MCF 10A (cell line): ENCODE measurements at regions not wholly inside any gene's neighbourhood (a gene's known extent, or its start where the extent isn't known, plus 50 kb on each side); places are given as distances from the start of the nearest gene placed in this dataset.

Experiments used
- BruUV-seq: library from RNA; stranded (reverse); fragments of 400-500 nt; replicated peaks from 2 replicates; lab custom pipeline; 2021; lab: Mats Ljungman, UMichigan
- CTCF ChIA-PET: fragments of 300-600 bp; sonication (Branson Sonifier 250); formaldehyde crosslinking; extraction: SDS; loops from one replicate; lab custom pipeline; 2021; ENCODE audit warnings: antibody characterized with exemption, inconsistent platforms; lab: Yijun Ruan, JAX
- POLR2A ChIA-PET: fragments of 300-600, 350-650 bp; sonication (Branson Sonifier 250); formaldehyde crosslinking; extraction: SDS; loops from one replicate; lab custom pipeline; 2020; ENCODE audit warnings: antibody characterized with exemption, inconsistent platforms; lab: Yijun Ruan, JAX
- DNase-seq: peaks from one replicate; pipeline ENCODE4 v3.0.0-alpha.2; 2018; ENCODE audit not compliant: unreplicated experiment
- H3K27ac Mint-ChIP-seq: one replicate; pipeline ENCODE4 v1.8.0; 2022; ENCODE audit warnings: mild to moderate bottlenecking, low read depth, mixed read lengths; ENCODE audit not compliant: unreplicated experiment
- H3K27me3 Mint-ChIP-seq: one replicate; pipeline ENCODE4 v1.8.0; 2022; ENCODE audit warnings: mixed read lengths; ENCODE audit not compliant: insufficient read depth, unreplicated experiment
- H3K36me3 Mint-ChIP-seq: one replicate; pipeline ENCODE4 v1.8.0; 2022; ENCODE audit warnings: mild to moderate bottlenecking, moderate library complexity, mixed read lengths; ENCODE audit not compliant: insufficient read depth, unreplicated experiment
- H3K4me1 Mint-ChIP-seq: one replicate; pipeline ENCODE4 v1.8.0; 2022; ENCODE audit warnings: mixed read lengths; ENCODE audit not compliant: insufficient read depth, unreplicated experiment
- H3K4me3 Mint-ChIP-seq: one replicate; pipeline ENCODE4 v1.8.0; 2022; ENCODE audit warnings: mild to moderate bottlenecking, moderate library complexity, mixed read lengths; ENCODE audit not compliant: unreplicated experiment
- H3K9me3 Mint-ChIP-seq: one replicate; pipeline ENCODE4 v1.8.0; 2022; ENCODE audit warnings: mixed read lengths; ENCODE audit not compliant: unreplicated experiment
- CTCF ChIP-seq: fragments of 200-600 bp; IDR thresholded peaks from one replicate; pipeline ENCODE4 v1.8.0; 2022; ENCODE audit warnings: antibody characterized with exemption, mild to moderate bottlenecking; ENCODE audit not compliant: unreplicated experiment
- intact Hi-C: fragments of 100-400 bp; cut with micrococcal nuclease; formaldehyde crosslinking; loops from 2 replicates; pipeline ENCODE4 v1.14.1; 2022

- Mint-ChIP-seq H3K9me3 (no peaks in the 10 kb centered on the region), H3K4me3 (no peak overlapping the region), H3K4me1 (peaks cover 6% of the 10 kb centered on the region), H3K27ac (no peak overlapping the region), H3K27me3 (no peaks in the 10 kb centered on the region), H3K36me3 (no peaks in the 10 kb centered on the region)
- no peak for TF ChIP-seq CTCF
- intact Hi-C loops: loop anchor here (10.0 kb wide), 1 partner anchor 955 kb away; no protein-coding TSS in a partner anchor
- DNase-seq: no peak
- POLR2A ChIA-PET: interaction anchor here (0.6 to 1.5 kb wide), 5 partner anchors 10 to 147 kb away, joined by 3 to 4 read pairs (median 3); no protein-coding TSS in a partner anchor
- no TSS peak for BruUV-seq
- CTCF ChIA-PET: interaction anchor here (5.3 kb wide), 1 partner anchor 55 kb away, joined by 23 read pairs; the partner anchor contains the start of gene KCTD12
These were observed 56.5 kb downstream of the KCTD12 start for GRCh38 chr13:76829572-76830327.

GRCh38 chr13:76828316-76828741 is 57.9 kb downstream of the KCTD12 start:
- no peak overlapping the region for H3K27ac Mint-ChIP-seq
- no peaks in the 10 kb centered on the region for H3K36me3 Mint-ChIP-seq
- intact Hi-C loops: loop anchor here (10.0 kb wide), 1 partner anchor 954 kb away; no protein-coding TSS in a partner anchor
- H3K4me3 Mint-ChIP-seq: no peak overlapping the region
- ChIA-PET CTCF (interaction anchor here (0.8 to 5.3 kb wide), 3 partner anchors 10 to 56 kb away, joined by 3 to 23 read pairs (median 4); partner anchors contain the start of gene KCTD12), POLR2A (interaction anchor here (1.4 kb wide), 1 partner anchor 57 kb away, joined by 4 read pairs; no protein-coding TSS in a partner anchor)
- no peaks in the 10 kb centered on the region for H3K9me3 Mint-ChIP-seq
- H3K27me3 Mint-ChIP-seq: no peaks in the 10 kb centered on the region
- no TSS peak for BruUV-seq
- TF ChIP-seq CTCF: no peak
- no peak for DNase-seq
- H3K4me1 Mint-ChIP-seq: peaks cover 6% of the 10 kb centered on the region

- peaks cover 6% of the 10 kb centered on the region for H3K4me1 Mint-ChIP-seq
- no peak overlapping the region for H3K4me3 Mint-ChIP-seq
- no peaks in the 10 kb centered on the region for H3K9me3 Mint-ChIP-seq
- ChIA-PET CTCF (interaction anchor here (0.5 to 5.3 kb wide), 3 partner anchors 18 to 58 kb away, joined by 3 to 23 read pairs (median 22); partner anchors contain the start of gene KCTD12), POLR2A (interaction anchor here (1.0 kb wide), 1 partner anchor 63 kb away, joined by 3 read pairs; no protein-coding TSS in a partner anchor)
- no peak for TF ChIP-seq CTCF
- H3K27me3 Mint-ChIP-seq: no peaks in the 10 kb centered on the region
- H3K36me3 Mint-ChIP-seq: no peaks in the 10 kb centered on the region
- intact Hi-C loops: loop anchor here (10.0 kb wide), 1 partner anchor 952 kb away; no protein-coding TSS in a partner anchor
- no peak overlapping the region for H3K27ac Mint-ChIP-seq
- DNase-seq: no peak
- BruUV-seq: no TSS peak
These were observed 59.7 kb downstream of the KCTD12 start for GRCh38 chr13:76826527-76826926.

GRCh38 chr13:76825430-76825829 is 60.8 kb downstream of the KCTD12 start:
- CTCF ChIA-PET: interaction anchor here (1.6 to 2.9 kb wide), 2 partner anchors 8 to 59 kb away, joined by 9 to 22 read pairs; no protein-coding TSS in a partner anchor
- Mint-ChIP-seq H3K4me3 (no peak overlapping the region), H3K9me3 (no peaks in the 10 kb centered on the region), H3K27me3 (no peaks in the 10 kb centered on the region), H3K4me1 (peaks cover 6% of the 10 kb centered on the region), H3K36me3 (no peaks in the 10 kb centered on the region), H3K27ac (no peak overlapping the region)
- DNase-seq: no peak
- no TSS peak for BruUV-seq
- TF ChIP-seq CTCF: no peak
- intact Hi-C loops: loop anchor here (10.0 kb wide), 1 partner anchor 951 kb away; no protein-coding TSS in a partner anchor
- POLR2A ChIA-PET: no interaction called here
